Activated effector memory CD4-positive, alpha-beta T cell treated with anti-CD3 and anti-CD28 coated beads, Interleukin-2, amount 50 U/mL, for 16 hours (primary cell): ENCODE measurements at regions not wholly inside any gene's neighbourhood (a gene's known extent, or its start where the extent isn't known, plus 50 kb on each side); places are given as distances from the start of the nearest gene placed in this dataset.
"Not testable (repeated sequence)": the region's sequence is repeated elsewhere in the genome, so short reads cannot be mapped to it uniquely, and the experiment has no call there.

Experiments
- DNase-seq: peaks from one replicate; pipeline ENCODE4 v3.0.0-alpha.2; 2020

DNA sequence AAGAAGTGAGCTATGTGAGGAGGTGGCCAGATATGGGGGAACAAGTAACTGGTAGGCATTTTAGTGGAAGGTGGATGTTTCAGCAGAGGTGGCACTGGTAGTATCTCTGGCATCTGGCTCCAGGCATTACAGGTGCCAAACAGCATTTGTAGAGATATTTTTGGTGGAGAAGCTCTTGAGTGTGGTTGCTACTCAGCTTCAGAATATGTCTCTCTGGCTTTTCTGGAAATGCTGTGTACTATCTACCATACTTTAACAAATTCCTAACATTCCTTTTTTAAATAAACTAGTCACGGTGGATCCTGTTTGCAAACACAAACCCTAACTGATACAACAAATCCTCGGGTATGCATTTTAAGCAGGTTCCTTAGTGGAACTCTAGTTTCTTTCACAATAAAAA lies 128.0 kb downstream of the BARX2 start:
- no peak for DNase-seq

- no peak for DNase-seq
Measured at GRCh38 chr11:129505266-129505665, 129.6 kb downstream of the BARX2 start.

- no peak for DNase-seq
Measured at GRCh38 chr11:129508163-129508562, 132.5 kb downstream of the BARX2 start.

GRCh38 chr11:129528296-129528695 lies 152.6 kb downstream of the BARX2 start:
- no peak for DNase-seq

GRCh38 chr11:129530154-129530895 lies 154.7 kb downstream of the BARX2 start:
- no peak for DNase-seq

DNA sequence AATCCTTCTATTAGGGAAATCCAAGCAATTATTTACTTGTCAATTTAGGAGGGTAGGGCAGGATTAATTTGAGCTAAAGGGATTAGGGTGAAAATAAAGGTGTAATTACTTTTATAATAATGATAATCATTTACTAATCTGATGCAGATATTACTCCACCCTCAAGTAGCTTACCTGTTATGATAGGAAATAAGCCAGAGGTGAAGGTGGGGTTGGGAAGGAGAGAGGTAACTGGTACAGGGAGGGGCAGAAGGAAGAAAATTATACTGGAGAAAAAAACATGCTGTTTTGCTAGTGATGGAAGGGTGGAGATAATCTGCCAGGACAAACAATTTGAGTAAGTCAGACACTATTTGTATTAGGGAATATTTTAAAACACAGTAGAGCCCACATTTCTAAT lies 157.7 kb downstream of the BARX2 start:
- no peak for DNase-seq

GRCh38 chr11:129536338-129536737 lies 160.7 kb downstream of the BARX2 start:
- no peak for DNase-seq

- DNase-seq = no peak
Measured at GRCh38 chr11:129538323-129538722, 162.7 kb downstream of the BARX2 start.

DNA sequence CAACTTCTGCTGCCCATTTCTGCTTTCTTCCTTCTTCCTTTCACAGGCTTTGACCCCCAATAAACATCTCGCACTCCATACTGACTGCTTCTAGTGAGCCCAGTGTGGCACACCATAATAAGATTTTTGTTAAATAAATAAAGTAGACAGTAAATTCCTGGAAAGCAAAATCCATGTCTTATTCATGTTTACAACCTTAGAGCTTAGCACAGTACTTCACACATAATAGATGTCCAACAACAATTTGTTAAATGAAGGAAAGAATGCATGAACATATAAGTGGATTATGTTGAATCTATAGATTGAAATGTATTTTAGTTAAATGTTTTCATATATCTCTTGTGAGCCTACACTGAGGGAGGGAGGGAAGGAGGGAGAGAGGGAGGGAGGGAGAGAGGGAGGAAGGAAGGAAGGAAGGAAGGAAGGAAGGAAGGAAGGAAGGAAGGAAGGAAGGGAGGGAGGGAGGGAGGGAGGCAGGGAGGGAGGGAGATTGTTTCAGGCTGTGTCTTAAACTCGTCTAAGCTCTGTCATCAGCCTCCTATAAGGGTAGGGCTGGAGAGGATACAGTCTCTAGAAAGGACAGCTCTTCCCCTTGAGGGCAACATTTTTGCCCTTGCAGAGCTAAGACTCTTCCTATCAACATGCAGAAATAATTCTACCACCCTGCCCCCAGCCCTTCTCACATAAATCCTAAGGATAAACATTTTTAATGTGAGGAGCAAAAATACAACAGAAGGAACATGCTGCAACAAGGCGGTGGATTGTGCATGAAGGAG lies 168.1 kb downstream of the BARX2 start:
- no peak for DNase-seq

DNA sequence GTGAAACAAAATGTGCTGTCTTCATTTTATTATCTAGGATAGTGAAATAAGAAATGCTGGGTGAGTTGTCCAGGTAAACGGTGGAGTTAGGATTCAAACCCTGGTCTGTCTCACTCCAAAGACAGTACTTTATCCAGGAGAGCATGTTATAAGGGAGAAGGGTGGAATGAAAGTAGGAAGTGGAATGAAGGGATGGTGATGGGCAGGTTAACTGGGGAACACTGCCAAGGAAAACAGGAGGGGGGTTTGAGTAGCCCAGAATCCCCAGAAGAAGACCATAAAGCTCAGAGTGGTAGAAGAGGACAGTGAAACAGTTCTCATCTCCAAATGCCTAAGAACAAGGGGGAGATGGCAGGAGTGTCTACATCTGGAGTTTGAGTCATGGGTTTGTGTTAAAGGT lies 169.0 kb downstream of the BARX2 start:
- no peak for DNase-seq

DNA sequence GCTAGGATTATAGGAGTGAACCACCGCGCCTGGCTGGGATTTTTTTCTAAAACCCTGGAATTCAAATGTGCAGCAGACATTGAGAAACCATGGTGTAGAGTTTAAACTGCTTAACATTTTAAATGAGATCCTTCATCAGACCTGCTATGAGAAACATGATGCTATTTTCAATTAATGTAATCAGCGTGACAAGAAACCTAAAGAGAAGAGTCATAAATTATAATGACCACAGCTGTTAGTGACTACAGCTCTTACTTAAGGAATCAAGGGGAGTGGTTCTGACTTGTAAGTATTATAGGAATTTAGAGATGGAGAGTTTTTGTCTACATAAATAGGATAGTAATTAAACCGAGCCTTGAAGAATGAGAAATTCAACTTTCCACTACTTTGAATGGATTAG lies 170.6 kb downstream of the BARX2 start:
- DNase-seq = no peak

- no peak for DNase-seq
Measured at GRCh38 chr11:129557421-129557820, 181.8 kb downstream of the BARX2 start.

GRCh38 chr11:129569007-129569406 lies 193.4 kb downstream of the BARX2 start:
- no peak for DNase-seq

DNA sequence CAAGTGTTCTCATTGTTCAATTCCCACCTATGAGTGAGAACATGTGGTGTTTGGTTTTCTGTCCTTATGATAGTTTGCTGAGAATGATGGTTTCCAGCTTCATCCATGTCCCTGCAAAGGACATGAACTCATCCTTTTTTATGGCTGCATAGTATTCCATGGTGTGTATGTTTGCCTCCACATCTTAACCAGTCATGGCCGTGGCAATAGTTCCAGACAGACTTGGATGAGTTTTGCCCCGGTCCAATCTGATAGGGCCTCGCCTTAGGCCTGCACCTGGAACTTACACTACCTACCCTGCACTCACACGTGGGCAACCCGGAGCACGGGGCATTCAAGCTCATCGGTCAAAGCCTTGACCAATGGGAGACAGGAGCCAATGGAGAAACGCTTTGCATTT lies 197.0 kb downstream of the BARX2 start:
- DNase-seq = not testable (repeated sequence)

DNA sequence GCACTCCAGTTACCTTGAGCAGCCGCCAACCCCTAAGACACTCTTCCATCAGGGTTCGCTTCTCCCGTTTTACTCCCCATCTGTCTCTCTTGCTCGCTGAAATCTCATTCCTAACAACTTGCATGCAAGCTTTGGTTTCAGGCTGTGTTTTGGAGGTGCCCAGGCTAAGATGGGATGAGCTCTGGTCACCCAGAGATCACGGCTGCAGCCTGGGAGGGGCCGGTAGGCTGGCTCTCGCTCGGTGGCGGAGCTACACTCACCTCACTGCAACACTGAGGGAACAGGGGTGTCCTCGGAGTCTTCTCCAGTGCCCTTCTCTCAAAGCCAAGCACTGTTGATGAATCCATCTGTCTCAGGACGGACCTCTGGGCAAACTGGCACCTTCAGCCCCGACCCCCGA lies 197.5 kb downstream of the BARX2 start:
- DNase-seq = no peak

DNA sequence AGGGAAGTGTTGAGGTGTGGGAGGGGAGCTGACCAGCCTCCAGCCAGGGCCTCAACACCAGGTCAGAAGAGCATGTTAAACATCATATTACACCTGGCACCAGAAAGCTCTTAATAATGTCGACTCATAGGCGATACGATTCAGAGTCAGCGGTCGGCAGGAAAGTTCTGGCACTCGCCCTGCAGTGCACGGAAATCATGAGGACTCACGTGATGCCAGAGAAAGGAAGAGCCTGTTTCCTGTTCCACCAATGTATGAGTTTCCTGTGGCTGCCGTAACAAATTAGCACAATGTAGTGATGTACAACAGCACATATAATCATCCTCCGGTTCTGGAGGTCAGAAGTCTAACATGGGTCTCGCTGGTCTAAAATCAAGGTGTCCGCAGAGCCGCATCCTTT lies 198.8 kb downstream of the BARX2 start:
- DNase-seq = no peak

DNA sequence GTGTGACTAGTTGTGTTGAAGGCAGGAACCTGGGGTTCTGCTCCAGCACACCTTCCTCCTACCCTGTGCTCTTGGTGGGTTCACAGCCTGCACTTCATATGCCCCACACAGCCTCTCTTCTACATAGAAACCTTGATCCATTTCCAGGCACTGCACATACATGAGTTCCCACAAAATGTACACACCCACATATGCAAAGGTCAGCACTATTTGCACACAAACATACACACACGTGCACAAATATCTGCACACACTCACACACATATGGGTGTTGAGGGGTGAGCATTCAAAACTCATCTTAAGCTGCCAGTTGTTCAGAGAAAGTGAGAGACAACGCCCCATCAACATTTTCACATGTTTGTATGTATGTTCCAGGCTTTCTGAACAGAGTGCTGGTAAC lies 201.0 kb downstream of the BARX2 start:
- no peak for DNase-seq

DNA sequence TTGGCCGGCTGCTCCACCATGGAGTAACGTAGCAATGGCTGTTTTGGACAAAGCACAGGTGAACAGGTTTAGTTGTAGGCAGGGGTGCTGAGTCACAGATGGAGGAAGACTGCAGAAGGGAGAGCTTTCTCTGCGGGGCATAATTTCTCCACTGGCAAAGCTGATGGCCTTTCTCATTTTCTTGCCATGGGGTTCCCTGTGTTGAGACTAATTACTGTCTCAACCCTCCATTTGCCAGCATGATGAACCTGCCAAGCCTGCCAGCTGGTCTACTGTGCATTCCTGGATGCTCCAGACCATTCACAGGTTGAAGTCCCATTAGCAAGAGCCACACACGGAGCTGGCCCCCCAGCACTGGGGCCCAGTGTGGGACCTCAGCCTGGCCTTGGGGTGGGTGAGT lies 202.4 kb downstream of the BARX2 start:
- DNase-seq = no peak

DNA sequence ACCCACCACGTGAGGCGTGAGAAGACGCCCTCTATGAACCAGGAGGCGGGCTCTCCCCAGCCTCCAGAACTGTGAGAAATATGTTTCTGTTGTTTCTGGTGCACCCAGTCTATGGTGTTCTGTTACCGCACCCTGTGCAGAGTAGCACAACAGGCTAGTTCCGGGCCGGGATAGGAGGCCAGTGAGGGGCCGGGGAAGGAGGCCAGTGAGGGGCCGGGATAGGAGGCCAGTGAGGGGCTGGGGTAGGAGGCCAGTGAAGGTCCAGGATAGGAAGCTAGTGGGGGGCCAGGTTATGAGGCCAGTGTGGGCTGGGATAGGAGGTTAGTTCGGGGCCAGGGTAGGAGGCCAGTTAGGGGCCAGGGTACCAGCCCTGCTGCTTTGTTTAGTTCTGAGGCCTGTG lies 204.6 kb downstream of the BARX2 start:
- DNase-seq = no peak

DNA sequence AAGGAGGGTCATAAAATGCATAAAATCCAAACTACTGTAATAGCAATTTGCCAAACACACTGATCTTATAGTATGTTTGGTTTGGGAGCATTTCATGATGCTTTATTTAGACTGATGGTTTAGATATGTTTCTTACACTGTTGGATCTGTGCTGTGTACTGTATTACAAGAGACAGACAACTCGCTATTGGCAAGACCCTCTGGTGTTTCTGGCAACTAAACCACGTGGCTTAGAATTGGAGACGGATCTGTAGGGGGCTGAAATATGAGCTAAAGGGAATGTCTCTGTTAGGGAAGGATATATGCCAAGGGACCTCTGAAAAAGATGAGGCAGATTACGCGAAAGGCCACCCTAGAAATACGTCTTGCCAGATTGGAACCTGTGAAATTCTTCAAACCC lies 208.7 kb downstream of the BARX2 start:
- DNase-seq = no peak

DNA sequence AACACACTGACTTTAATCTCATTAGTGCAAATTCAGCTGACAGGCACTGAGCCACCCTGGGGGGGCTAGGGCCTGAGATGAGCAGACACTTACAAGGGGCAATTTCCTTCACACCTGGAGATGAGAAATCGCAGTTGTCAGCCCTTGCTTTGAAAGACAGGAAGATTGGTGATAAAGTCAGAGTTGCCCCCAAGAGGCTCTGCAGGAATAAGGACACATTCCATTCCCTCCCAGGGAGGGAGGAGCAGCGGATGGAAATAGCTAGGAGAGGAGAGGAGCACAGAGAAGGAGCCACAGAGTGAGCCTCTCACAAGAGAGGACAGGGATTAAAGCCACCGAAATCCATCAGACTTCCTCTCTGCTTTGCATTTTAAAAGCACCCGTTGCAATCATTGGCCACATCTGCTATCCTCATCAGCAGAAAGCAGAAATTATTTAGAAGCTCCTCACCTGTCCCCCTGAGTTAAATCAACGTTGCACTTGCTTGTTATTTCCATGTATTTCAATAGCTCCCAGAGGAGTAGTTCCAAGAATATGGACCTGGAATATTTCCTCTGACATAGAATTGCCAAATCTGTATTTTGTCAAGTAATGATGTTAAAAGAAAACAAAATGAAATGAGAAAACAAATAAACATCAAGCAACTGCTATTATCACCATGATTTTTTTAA lies 213.7 kb downstream of the BARX2 start:
- DNase-seq = no peak

GRCh38 chr11:129590030-129590752 lies 214.5 kb downstream of the BARX2 start:
- DNase-seq = no peak

GRCh38 chr11:129590753-129591475 lies 215.3 kb downstream of the BARX2 start:
- no peak for DNase-seq
